H54 (cell line): ENCODE measurements at regions not wholly inside any gene's neighbourhood (a gene's known extent, or its start where the extent isn't known, plus 50 kb on each side); places are given as distances from the start of the nearest gene placed in this dataset.

Experiments used
- DNase-seq: peaks from one replicate; pipeline ENCODE4 v3.0.0; 2011; ENCODE audit warnings: low spot score, mixed read lengths; ENCODE audit not compliant: insufficient read length
- FAIRE-seq: peaks from 3 replicates; lab custom pipeline; 2011; peaks lifted over from hg19 to GRCh38; lab: Jason Lieb, UNC
- POLR2A ChIP-seq: IDR thresholded peaks from 2 replicates; pipeline ENCODE4 v1.6.1; 2011; ENCODE audit warnings: low read depth, mild to moderate bottlenecking, low read length

DNA sequence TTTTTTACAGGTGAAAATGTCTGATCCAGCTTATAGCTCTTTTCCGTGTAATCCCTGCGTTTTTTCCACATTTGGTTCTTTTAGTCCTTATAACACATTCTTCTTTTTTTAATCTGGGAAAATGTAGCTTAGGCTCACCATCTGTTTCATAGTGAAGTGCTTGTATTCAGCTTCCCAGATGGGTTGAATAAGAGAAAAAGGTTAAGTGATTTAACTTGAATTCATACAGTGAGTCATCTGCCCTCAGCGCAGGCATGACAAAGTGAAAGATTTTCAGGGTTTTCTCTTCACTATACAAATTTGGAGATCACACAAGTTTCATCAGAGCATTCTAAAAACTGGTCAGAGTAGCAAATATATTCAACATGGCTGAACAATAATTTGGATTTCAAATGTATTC is 224.8 kb downstream of the SPRY2 start:
- FAIRE-seq (peak; percentile 87), DNase-seq (no peak)
- no peak for TF ChIP-seq POLR2A

- no peak for TF ChIP-seq POLR2A
- FAIRE-seq, result no peak
- DNase-seq, result no peak
These were observed 225.3 kb downstream of the SPRY2 start for GRCh38 chr13:80115616-80116015.

GRCh38 chr13:80113714-80114454 is 227.0 kb downstream of the SPRY2 start:
- TF ChIP-seq POLR2A, result no peak
- DNase-seq (no peak), FAIRE-seq (no peak)

DNA sequence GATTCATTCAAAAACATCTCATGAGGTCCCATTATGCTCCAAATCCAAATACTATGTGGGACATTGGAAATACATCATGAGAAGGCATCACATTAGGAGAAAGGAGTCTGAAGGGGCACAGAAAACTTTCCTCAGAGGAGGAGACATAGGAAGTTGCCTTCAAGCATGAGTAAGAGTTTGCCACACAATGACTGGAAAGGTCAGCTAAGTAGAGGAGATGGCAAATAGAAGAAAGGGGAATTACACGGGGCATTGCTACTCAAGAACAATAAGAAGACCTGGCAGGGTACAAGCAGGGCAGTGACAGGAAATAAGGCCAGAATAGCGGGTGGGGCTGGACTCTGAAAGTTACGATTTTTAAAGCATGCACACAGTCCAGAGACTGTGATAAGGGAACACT is 231.6 kb downstream of the SPRY2 start:
- no peak for FAIRE-seq
- DNase-seq, result no peak
- no peak for TF ChIP-seq POLR2A

DNA sequence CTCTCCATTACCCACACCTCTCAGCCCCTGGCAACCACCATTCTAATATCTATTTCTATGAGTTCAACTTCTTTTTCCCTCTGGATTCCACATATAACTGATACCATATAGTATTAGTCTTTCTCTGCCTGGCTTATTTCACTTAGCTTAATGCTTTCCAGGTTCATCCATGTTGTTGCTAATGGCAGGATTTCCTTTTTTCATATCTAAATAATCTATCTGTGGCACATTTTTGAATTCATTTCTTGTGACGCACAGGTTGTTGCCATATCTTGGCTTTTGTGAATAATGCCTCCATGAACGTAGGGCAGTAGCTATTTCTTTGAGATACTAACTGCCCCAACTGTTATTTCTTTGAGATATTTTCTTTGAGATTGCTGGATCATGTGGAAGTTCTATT is 235.6 kb downstream of the SPRY2 start:
- TF ChIP-seq POLR2A, result no peak
- FAIRE-seq (no peak), DNase-seq (no peak)

- TF ChIP-seq POLR2A, result no peak
- FAIRE-seq (no peak), DNase-seq (no peak)
These were observed 239.9 kb downstream of the SPRY2 start for GRCh38 chr13:80101040-80101439.

- DNase-seq (no peak), FAIRE-seq (no peak)
- TF ChIP-seq POLR2A, result no peak
These were observed 240.3 kb downstream of the SPRY2 start for GRCh38 chr13:80100636-80101035.

GRCh38 chr13:80097561-80097960 is 243.4 kb downstream of the SPRY2 start:
- no peak for TF ChIP-seq POLR2A
- no peak for DNase-seq

DNA sequence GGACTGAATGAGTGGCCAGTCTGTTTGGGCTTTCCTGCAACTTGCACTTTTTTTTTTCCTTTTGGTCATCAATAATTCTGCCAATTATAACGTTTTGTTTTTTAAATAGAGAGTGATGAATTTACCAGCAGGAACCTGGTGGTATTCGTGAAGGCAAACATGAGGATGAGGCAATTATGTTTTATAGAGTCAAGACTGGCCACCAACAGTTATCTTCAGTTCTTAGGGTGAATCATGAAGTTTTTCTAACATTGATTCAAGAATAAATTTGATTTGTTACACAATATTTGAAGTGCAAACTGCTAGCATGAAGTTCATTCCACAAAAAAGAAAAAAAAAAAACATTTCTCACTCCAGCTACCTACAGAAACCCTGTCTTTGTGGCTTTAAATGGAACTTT is 244.5 kb downstream of the SPRY2 start:
- FAIRE-seq, result no peak
- TF ChIP-seq POLR2A, result no peak
- no peak for DNase-seq

More at GRCh38 chr13:80097561-80097960, 243.4 kb downstream of the SPRY2 start:
- no peak for FAIRE-seq

- no peak for DNase-seq
- no peak for TF ChIP-seq POLR2A
- no peak for FAIRE-seq
These were observed 246.4 kb downstream of the SPRY2 start for GRCh38 chr13:80094526-80094925.

GRCh38 chr13:80093888-80094287 is 247.0 kb downstream of the SPRY2 start:
- TF ChIP-seq POLR2A, result no peak
- no peak for FAIRE-seq
- no peak for DNase-seq

DNA sequence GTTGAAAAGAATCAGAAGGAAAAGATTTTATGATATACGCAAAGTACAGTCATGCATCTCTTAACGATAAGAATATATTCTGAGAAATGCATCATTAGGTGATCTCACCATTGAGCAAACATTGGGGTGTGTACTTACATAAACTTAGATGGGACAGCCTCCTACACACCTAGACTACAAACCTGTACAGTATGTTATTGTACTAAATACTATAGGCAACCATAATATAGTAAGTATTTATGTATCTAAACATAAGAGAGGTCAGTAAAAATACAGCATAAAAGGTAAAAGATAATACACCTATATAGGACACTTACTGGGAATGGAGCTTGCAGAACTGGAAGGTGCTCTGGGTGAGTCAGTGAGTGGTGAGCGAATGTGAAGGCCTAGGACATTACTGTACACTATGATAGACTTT is 254.6 kb downstream of the SPRY2 start:
- peak; percentile 64 for FAIRE-seq
- no peak for DNase-seq

DNA sequence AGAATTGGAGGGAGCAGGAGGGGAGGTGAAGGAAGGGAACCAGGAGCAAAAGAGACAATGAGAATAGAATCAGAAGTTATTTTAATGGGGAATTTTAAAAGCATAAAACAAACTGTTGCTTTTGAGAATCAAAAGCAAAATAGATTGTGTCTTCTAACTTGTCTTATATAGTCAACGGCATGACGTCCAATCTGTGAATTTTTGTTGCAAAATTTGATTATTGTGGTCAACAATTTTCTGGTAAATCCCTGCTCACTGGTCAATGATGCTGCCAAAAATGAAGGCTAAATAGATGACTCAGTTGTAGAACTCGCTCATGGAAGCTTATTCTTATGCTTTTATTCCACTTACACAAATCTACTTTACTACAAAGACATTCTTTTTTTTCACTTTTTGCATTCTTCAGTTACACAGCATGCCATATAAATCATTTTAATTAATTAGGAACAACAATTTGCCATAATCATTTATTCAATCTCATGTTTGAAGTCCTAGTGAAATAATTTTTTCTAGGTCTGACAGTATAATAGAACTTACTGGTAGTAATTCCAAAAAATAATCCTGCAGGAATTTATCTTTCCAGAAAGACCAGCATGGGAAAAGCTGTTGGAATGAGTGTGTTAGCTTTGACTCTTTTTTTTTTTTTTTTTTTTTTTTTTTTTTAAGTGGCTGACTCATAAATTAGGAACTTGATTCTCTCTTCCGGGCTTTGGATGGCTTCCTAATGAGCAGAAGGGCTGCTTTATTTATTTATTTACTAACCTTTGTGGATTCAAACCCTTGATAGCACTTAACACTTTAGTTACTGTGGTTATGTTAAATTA is 256.9 kb downstream of the SPRY2 start:
- FAIRE-seq (peak; percentile 89), DNase-seq (no peak)
- TF ChIP-seq POLR2A, result no peak

More for the DNA sequence above, 254.6 kb downstream of the SPRY2 start:
- TF ChIP-seq POLR2A, result no peak

DNA sequence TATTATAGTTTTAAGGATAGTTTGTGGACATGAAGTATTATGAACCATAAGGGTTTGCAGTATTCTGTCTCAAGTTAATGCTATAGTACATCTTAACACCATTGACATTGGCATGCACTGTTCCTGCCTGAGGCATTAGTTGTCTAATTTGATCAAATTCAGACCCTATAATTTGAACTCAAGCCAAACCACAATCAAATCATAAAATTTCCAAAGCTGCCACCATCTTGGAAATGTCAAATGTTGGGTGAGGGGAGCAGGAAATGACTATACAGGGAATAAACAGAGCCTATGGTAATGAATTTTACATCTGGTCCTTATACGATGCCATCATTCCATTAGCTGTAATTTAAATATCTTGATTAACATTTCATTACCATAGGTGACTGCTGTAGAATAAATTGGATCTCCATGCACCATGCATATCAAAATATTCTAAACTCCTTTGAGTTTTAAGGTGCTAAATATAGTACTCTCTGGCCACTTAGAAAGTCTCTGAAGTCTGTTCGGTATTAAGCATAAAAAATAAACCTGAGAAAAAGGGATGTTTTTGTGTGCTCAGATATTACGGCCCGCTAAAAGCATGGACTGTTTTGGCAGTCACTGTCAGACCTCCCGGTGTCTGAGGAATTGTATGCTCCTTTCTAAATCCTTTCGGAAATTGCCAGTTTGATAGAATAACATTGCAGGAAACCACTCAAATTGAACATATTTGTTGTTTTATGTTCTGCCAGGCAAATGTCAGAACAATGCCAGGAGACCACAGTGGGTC is 257.7 kb downstream of the SPRY2 start:
- FAIRE-seq, result no peak
- no peak for DNase-seq
- TF ChIP-seq POLR2A, result no peak
